GM19328 (cell line): ENCODE measurements at regions not wholly inside any gene's neighbourhood (a gene's known extent, or its start where the extent isn't known, plus 50 kb on each side); places are given as distances from the start of the nearest gene placed in this dataset.
"Not testable (repeated sequence)": the region's sequence is repeated elsewhere in the genome, so short reads cannot be mapped to it uniquely, and the experiment has no call there.

Experiments
- ATAC-seq: cut with Tn5 transposase; IDR thresholded peaks from one replicate; pipeline ENCODE4 v1.9.1; 2021; ENCODE audit warnings: mild to moderate bottlenecking, moderate library complexity; ENCODE audit not compliant: unreplicated experiment

- no peak for ATAC-seq
Measured at GRCh38 chr6:155584006-155584405, 128.4 kb upstream of the NOX3 start.

- no peak for ATAC-seq
Measured at GRCh38 chr6:155582016-155582991, 126.7 kb upstream of the NOX3 start.

DNA sequence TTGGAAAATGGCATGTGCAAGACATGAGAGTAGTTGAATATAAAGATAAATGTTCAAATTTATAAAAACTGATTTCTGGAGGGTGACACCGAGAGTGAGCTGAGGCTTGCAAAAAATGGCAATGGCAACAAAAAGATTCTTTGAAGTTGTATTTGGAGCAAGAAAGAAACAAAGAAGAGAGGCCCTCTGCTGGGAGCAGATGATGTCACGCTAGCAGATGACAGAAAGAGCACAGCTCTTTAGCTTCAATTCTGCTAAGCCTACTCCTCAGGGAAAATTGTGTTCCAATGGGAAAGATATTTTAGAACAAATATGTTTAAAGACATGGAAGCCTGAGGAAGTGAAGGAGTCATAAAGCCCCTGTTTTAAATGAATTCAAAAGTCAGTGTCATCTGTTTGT, 125.3 kb upstream of the NOX3 start:
- no peak for ATAC-seq

DNA sequence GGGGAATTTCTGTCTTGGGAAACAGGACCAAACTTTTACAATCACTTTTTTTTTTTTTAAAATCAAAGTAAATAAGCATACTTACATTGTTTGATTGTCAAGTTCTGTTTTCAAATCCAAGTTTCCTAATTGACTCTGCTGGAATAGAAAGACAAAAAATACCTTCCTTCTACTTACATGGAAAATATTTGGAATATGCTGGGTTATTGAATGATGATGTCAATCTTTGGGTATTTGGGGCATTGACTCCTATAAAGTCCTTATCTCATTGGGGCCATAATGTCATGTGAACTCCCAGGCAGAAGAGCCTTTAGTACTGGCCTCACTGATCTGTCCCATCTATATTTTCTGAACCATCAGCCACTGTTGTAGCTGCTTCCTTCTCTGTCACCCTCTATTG, 122.6 kb upstream of the NOX3 start:
- no peak for ATAC-seq

- ATAC-seq, result no peak
Measured at GRCh38 chr6:155561966-155562364, 106.3 kb upstream of the NOX3 start.

GRCh38 chr6:155561257-155561965, 105.8 kb upstream of the NOX3 start:
- ATAC-seq, result no peak

- ATAC-seq, result no peak
Measured at GRCh38 chr6:155549928-155550327, 94.3 kb upstream of the NOX3 start.

GRCh38 chr6:155549028-155549798, 93.6 kb upstream of the NOX3 start:
- no peak for ATAC-seq

GRCh38 chr6:155548576-155548975, 92.9 kb upstream of the NOX3 start:
- ATAC-seq, result no peak

DNA sequence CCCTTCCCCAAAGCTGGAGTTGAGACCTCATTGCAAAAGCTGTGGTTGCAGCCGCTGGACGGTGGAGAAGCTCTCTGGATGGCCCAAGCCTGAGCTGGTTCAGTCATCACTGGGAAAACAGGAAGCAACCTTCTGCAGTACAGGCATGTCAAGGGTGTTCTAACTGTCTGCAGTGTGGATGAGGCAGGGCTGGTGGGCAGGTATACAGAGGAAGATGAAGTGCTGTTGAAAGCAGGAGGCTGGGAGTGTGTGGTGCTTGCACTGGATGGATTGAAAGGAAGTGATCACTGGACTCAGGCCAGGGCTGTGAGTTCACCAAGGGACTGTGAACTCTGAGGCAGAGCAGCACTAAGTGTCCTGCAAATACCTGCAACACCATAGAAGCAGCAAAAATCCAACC, 89.0 kb upstream of the NOX3 start:
- no peak for ATAC-seq

DNA sequence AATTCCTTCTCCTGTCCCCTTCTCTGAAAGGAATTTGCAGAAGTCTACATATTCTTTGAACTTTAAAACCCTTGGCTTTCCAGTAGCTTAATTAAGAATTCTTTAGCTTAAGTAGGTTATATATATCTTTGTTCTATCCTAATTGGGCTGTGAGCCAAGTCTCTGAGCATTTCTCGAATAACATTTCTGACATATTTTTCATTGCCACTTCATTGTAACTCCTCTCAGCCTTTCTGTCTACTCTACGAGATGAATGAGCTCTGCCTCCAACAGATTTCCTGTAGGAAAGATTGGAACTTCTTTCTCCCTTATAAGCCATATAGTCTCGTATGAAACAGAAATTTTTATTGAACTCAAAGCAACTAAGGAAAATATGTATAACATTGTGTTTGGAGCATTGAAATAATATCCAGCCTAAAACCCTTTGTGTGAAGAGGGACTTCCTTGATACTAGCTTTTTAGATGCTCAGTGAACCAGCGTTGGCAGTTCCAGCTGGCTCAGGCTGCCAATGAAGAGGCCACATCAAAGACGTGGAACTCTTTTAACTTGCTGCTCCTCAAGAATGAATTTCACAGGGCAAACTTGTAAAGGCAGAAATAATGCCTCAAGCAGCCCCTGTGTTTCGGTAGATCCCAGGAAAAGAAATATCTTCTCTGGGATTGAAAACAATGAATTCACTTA, 87.7 kb upstream of the NOX3 start:
- ATAC-seq, result no peak

DNA sequence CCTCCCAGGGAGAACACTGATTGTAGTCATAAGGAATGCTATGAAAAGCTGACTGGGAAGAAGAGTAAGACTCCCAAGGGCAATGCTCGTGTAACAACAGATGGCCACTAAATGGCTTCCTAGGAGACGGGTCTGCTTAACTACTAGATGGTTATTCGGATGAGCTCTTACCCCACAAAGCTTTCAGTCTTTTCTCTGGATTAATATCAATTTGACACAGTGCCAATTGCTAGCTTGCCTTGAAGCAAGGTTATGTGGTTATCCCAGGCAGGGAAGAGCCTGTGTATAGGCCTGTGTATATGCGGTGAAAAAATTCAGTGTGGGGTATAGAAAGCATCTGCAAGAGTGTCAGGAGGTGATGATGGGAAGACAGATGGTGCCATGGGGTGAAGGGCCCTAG, 86.4 kb upstream of the NOX3 start:
- ATAC-seq, result no peak

DNA sequence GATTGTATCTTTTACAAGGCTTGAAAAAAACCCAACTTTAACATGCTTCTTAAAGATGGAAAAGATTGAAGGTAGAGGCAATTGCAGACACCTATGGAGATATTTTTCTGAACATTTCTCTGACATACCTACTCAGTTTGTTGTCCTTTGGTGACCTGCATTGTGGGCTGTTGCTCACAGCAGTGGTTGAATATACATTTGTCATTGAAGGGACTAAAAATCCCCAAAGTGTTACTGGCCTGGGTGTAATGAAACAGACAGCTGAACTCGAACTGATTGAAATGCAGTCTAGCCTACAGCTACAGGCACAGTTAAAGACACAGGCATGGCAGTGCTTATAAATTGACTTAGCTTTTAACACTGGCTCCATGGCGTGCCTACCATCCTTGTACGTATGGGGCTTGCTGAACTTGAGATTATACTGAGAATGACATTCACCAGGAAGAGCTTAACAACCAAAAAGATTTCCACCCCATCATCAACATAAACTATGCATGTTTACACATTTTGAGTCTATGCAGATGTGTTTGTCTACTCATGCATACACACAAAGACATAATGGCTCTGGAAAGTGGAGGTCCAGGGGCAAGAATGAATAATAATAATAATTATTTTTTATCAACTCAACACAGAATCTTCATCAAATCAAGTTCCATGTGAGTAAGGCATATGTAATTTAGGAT, 83.2 kb upstream of the NOX3 start:
- no peak for ATAC-seq

DNA sequence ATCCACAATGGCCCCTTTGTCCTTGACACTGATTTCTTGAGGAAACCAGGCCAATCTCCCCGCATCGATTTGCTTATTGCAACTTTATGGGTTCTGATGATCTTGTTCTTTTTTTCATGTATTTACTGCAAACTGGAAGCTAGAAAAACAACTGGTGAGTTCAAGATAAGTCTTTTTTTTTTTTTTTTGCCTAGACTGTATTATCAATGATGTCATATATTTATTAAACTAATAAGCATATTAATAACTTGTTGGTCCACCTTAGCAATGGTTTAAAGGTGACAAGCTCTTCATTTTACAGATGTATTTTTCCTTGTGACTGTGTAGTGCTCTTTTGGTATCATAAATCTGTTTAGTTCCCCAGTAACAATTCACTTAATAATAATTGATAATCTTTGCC, 79.0 kb upstream of the NOX3 start:
- ATAC-seq, result no peak

GRCh38 chr6:155530219-155530834, 74.7 kb upstream of the NOX3 start:
- no peak for ATAC-seq

DNA sequence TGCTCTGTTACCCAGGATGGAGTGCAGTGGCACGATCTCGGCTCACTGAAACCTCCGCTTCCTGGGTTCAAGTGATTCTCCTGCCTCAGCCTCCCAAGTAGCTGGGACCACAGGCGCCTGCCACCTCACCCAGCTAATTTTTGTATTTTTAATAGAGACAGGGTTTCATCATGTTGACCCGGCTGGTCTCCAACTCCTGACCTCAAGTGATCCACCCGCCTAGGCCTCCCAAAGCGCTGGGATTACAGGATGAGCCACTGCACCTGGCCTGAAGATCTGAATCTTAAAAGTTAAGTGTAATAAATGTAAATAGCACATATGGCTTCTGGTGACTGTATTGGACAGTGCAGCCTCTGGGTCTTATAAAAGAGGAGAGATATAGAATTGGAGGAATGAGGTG, 74.2 kb upstream of the NOX3 start:
- ATAC-seq, result not testable (repeated sequence)

DNA sequence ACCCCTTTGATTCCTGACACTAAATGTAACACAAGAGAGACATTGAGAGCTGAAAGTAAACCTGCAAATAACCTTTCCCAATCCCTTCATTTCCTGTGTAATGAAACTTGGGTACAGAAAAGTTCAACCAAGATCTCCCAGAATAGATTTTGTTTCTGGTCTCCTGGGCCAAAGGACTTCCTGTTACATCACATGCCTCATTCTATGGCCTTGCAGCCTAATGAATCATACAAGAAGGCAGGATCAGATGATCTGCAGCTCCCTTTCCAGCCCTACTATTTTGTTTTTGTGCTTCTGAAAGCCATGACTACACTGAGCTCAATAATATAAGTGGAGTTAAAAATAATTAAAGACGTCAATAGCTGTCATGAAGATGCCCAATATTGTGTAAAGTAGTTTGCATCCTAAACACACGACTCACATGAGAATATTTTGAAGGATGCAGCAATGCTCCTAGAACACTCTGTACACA, 73.4 kb upstream of the NOX3 start:
- ATAC-seq, result no peak

GRCh38 chr6:155528335-155528734, 72.7 kb upstream of the NOX3 start:
- ATAC-seq, result no peak

GRCh38 chr6:155527443-155527842, 71.8 kb upstream of the NOX3 start:
- ATAC-seq, result no peak
